ENCODE measurements at regions not wholly inside any gene's neighbourhood (a gene's known extent, or its start where the extent isn't known, plus 50 kb on each side); places are given as distances from the start of the nearest gene placed in this dataset.
"Not testable (repeated sequence)": the region's sequence is repeated elsewhere in the genome, so short reads cannot be mapped to it uniquely, and the experiment has no call there.

DNA sequence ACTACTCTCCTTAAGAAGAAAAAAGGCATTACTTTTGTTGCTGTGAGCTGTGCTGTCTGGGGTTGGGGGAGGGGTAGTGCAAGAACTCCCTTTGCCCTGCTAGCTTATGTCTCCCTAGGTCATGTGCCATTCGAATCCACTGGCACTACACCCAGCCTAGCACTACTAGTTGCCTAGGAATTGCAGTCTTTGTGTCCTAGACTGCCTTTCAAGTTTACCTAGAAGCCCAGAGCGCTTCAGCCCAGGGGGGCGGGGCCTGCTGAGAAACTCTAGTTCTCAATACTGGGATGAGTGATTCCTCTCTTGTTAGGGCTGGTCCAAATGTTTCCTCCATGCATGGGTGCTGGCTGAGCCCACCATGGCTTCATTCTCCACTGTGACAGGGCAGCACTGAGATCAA lies 1011.5 kb downstream of the PCDH19 start:
- no peak for DNase-seq

DNA sequence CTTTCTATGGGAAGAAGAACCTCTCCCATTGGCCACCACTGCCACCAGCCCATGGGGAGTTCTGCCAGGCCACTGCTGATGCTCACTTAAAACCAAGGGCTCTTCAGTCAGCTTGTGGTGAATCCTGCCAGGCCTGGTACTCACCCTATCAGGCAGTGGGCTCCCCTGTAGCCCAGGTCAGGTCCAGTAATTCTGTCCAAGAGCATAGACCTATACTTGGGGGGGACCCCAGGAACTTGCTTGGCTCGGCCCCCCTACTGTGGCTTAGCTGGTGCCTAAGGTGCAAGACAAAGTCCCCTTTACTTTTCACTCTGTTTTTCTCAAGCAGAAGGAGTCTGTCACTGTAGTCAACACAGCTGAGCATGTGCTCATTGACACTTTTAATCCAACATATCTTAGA lies 1012.2 kb downstream of the PCDH19 start:
- no peak for DNase-seq

DNA sequence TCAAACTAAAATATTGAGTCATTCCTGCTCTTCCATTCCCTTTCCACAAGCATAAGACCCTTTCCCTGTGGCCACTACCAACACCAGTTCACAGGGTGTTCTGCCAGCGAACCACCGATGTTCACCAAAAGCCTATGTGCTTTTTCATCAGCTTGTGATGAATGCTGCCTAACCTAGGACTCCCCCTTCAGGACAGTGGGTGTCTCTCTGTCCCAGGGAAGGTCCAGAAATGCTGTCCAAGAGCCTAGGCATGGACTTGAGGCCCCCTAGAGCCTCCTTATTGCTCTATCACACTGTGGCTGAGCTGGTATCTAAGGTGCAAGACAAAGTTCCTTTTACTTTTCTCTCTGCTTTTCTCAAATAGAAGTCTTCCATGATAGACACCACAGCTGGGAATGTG lies 1015.6 kb downstream of the PCDH19 start:
- no peak for DNase-seq

DNA sequence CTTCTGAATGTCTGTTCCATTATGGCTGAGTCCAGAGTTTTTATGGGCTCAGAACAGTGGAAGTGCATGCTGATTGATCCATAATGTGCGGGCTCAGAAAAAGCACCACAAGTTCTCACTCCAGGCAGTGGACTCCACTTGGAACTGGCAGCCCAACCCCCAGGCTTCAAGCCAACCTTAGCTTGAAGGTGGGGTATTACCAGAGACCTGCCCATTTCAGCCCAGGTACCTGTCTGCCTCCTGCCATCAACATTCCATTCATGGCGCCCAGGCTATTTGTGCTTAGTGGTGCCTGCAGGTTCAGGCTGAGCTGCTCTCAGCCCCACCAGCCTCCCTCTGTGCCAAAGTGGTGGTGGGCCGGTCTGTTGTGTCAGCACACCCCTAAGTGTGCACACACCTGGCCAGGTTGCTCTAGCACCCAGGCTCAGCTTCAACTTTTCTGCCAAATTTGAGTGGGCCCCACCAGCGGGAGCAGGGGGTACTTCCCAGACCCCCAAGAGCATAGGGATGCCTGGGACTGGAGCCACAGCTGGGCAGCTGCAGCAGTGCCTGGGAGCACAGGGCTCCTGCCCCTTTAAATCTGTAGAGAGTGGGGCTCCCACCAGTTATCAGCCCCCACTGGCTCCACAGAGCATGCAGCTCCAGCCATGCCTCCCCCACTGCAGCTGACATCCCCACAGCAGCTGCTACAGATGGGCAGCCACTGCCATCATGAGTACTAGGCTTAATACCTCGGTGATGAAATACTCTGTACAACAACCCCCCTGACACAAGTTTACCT lies 1025.3 kb downstream of the PCDH19 start:
- DNase-seq: no peak

DNA sequence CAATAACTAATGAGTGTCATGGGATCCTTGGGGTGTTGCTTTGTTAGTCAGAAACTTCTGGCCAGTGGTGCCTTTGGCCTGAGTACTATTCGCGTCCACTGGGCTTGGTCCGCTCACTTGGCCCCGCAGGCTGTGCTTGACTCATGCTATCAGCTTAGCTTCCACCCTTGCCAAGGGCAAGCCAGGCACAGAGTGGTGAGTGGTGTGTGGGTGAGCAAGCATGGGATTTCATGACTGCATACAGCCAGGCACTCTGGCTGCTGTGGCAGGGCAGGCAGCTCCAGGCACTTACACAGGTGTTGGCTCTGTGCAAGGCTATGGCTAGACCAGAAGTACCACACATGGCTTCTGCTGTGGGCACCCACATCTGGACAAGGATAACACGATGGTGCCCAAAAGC lies 1026.3 kb downstream of the PCDH19 start:
- DNase-seq: no peak

DNA sequence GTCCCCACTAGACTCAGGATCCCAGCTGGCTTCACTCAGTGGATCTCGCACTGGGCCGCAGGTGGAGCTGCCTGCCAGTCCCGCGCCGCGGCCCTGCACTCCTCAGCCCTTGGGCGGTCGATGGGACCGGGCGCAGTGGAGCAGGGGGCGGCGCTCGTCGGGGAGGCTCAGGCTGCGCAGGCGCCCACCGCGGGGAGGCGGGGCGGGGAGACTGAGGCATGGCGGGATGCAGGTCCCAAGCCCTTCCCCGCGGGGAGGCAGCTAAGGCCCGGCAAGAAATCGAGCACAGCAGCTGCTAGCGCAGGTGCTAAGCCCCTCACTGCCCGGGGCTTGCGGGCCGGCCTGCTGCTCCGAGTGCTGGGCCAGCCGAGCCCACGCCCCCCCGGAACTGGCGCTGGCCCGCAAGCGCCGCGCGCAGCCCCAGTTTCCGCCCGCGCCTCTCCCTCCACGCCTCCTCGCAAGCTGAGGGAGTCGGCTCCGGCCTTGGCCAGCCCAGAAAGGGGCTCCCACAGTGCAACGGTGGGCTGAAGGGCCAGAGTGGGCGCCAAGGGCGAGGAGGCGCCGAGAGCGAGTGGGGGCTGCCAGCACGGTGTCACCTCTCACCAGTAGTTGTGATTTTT lies 1038.0 kb downstream of the PCDH19 start:
- no peak for DNase-seq

DNA sequence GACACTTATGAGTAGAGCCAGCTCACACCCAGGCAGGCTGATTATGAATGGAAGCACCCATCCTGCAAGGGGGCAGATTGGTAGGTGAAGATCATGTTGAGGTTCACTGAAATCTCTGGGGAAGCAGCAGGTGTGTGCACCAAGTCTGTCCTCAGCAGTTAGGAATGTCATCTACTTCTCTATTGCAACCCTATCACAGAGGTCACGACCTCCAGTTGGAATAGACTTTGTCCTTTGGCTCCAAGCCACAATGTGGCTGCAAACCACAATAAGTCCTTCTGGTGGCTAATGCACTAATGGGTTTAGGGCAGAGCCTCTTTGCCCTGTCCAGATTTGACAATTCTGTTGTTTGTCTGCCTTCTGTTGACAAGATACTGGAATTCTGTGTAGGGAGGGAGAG lies 1056.7 kb downstream of the PCDH19 start:
- DNase-seq: no peak

DNA sequence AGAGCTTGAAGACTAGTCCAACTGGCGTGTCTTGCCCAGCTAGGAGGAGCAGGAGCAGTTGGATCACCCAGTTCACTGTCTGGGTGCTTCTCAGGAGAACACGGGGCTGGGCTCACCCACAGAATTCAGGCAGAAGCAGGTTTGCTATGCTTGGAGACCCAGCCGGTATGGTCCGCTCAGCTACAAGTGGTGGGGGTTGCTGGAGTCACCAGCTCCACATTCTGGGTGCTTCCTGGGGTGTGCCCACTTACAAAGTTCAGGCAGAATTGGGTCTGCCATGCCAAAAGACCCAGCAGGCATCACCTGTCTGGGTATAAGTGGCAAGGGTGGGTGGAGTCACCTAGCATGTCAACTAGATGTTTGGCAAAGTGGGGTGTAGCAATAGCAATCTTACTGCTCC lies 1061.8 kb downstream of the PCDH19 start:
- no peak for DNase-seq

DNA sequence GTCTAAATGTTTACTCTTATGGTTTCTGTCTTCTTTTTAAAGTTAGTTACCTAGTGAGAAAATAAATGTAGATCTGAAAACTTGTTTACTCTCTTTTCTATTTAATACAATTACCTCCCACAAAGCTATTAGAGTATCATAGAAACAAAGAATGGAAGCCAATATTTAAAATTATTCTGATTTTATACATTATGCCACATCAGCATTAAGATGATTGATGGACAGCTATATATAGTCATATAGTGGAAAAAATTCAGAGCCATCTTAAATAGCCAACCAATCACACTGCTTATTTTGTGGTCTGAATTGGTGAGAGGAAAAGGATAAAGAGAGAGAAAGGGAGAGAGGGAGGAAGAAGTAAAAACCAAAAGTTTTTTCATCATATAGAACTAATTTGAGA lies 1101.8 kb downstream of the PCDH19 start:
- DNase-seq: no peak

DNA sequence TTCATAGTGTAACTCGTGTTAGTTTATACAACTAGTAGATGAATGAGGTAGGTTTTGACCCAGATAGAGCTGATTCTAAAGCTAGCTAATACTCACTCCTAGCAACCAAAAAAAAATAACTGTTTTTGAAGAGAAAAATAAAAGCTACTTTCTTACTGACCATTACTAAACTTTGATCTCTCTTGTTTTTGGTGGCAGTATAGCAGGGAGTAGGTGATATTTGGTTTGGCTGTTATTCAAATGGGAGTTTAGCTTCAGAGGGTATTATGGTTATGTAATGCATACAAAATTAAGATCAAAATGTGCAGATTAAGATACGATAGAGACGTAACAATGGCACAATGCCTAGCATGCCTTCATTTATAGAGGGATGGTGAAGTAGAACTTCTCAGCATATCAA lies 1104.5 kb downstream of the PCDH19 start:
- DNase-seq: no peak

DNA sequence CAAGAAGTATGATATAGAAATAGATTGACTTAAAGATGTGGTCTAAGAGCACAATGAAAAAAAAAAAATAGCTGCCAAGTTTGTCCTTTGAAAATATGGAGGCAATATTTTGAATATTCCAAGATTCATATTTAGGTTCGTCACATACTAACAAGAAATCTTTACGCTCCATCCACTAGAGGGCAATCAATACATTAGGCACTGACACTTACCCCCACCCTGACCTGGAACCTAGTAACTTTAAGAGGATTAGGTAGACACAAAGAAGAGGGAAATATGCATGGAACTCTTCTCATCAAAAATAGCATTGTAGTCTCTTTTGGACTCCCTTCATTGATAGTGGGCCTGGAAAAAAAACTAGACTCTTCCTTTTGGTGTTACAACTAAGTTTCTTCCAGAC lies 1108.1 kb downstream of the PCDH19 start:
- DNase-seq: no peak

DNA sequence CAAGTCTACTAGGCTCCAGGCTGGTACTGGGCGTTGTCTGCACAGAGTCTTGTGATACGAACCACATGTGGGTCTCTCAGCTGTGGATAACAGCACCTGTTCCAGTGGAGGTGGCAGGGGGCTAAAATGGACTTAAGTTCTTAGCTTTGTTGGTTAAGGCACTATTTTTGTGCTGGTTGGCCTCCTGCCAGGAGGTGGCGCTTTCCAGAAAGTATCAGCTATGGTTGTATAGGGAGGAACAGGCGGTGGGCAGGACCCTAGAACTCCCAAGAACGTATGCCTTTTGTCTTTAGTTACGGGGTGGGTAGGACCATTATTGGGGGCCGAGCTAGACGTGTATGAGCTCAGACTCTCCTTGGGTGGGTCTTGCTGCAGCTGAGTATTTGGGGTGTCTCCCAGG lies 1138.4 kb downstream of the PCDH19 start:
- DNase-seq: no peak

DNA sequence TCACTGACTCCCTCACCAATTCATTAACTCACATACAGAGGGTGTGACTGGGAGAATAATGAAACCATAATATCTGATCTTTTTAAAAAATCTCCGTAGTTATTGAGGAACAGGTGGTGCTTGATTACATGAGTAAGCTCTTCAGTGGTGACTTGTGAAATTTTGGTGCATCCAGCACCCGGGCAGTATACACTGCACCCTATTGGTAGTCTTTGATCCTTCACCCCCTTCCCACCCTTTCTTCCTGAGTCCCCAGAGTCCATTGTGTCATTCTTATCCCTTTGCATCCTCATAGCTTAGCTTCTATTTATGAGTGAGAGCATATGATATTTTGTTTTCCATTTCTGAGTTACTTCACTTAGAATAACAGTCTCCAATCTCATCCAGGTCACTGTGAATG lies 1143.8 kb downstream of the PCDH19 start:
- DNase-seq: no peak

DNA sequence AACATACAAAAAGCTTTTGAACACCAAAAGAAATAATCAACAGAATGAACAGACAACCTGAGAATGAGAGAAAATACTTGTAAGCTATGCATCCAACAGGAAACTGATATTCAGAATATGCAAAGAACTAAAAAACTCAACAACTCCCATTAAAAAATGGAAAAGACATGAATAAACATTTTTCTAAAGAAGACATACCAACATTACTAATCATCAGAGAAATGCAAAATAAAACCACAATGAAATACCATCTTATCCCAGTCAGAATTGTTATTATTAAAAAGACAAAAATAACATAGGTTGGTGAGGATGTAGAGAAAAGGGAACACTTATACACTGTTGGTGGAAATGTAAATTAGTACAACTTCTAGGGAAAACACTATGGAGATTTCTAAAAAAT lies 1161.9 kb downstream of the PCDH19 start:
- DNase-seq: no peak

DNA sequence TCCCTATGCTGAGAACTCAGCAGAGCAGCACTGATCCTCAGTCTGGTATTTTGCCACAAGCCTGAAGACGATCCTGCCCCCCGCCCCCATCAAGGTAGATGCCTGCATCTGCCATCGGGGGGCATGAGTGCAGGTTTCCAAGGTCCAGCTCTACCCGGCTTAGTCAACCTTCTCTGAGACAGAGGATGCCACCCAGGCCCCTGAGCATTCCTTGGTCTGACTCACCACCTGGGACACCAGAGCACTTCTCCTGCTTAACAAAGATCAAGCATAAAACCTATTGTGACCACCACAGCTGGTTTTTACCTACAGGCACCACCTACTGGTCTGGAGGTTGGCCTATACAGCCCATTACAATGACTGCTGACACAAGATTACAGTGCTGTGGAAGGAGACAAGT lies 1168.1 kb downstream of the PCDH19 start:
- no peak for DNase-seq

DNA sequence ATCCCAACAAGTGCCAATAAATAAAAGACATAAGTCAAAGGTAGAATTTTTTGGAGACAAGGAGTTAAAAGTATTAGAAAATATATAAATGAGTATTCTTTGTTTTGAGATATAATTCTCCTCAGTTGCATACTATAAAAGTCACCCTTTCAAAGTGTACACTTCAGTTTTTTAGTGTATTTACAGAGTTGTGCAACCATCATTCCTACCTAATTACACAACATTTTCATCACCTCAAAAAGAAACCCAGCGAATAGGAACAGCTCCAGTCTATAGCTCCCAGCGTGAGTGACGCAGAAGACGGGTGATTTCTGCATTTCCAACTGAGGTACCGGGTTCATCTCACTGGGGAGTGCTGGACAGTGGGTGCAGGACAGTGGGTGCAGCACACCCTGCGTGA lies 1175.7 kb downstream of the PCDH19 start:
- not testable (repeated sequence) for DNase-seq

DNA sequence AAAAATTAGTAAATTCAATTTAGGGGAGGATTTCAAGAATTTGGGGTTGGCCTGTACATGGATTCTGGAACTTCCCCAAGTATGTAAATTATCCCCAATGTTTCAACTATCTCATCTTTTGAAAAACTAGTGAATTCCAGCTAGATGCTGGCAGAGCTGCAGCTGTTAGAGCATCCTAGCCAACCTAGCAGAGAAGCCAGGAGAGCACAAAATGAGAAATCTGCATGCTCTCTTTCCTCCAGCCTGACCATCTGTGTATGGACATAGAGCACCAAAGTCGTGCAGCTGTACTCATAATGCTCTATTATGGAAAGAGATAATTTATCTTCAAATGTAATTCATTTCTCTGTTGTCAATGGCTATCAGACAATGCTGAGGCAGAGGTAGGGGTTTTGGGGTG lies 1217.7 kb downstream of the PCDH19 start:
- DNase-seq: peak; percentile 13

DNA sequence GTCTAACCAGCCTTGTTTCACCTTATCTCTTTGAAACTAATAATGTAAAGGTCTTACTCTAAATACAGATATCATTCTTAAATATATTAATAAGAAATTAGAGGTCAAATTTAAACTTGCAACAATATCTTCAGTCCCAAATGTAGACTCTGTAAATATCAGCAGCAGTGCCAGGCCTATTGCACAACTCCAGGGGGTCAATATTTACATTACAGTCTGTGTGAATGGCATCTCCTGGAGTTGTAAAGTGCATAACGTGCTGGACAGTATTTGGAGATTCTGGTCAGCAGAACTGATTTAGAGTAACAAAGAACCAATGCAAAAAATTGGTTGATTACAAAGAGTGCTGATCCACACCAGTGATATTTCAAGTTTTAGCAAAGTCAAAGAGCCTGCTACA lies 1225.9 kb downstream of the PCDH19 start:
- no peak for DNase-seq

DNA sequence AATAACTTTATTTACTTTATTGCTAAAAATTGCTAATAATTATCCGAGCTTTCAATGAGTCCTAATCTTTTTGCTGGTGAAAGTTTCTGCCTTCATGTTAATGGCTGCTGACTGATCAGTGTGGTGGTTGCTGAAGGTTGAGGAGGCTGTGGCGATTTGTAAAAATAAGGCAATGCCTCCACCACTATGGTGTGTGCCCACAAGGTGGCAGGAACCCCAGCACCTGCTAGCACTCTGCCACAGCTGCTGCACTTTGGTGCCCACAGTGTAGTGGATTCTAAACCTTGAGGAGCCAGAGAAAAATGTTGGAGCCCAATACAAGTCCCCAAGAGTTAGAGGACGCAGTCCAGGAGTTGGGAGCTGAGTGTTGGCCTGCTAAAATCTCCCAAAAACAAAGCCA lies 1237.1 kb downstream of the PCDH19 start:
- DNase-seq: no peak

DNA sequence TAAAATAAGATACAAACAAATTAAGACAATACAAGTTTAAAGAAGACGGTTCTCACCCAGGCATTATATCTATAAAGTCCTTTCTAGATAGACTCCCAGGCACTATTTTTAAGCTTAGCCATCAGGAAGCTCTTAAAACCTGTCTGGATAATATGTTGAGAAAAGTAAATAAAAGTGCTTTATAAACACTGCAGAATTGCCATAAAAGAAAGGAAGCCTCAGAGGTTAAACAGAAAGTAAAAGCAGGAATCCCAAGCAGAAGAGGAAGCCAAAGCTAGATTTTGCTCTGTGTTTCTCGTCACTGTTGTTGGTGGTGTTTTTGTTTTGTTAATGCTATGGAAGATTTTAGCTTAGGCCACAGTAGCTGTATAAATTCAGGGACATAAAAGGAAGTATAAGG lies 1267.3 kb downstream of the PCDH19 start:
- DNase-seq: no peak

DNA sequence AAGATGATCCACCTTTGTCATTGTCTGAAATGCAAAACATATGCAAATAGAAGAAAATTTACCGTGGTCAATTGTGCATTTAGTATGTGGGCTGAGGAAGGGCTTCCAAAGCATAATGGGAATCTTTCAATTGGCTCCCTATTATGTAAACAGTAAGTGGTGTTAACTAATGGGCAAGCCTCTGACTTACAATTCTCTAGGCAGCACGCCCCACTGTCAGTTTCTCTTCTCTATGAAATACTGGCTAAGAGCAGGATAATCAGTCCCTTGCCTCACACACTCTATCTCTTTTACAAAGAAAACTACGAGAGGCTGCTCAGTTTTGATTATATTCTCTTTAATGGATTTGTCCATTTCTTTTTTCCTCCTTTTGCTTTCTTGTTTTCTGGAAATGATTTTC lies 1272.6 kb downstream of the PCDH19 start:
- no peak for DNase-seq

DNA sequence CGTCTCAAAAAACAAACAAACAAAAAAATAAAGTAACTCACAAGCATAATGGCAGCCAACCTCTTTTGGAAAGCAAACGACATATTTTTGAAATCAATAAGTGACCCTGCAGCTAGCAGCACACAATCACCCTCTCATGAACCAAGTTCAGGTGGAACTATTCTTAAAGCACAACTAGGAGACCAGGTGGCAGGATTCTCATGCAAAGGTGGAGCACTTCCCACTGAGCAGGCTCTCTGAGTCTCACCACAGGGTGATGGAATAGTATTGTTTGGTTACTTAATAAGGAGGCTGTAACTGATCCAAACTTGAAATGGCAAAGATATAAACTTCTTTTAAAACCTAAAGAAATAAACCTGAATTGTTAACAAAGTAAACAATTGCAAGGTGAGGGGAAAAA lies 1293.1 kb downstream of the PCDH19 start:
- no peak for DNase-seq

DNA sequence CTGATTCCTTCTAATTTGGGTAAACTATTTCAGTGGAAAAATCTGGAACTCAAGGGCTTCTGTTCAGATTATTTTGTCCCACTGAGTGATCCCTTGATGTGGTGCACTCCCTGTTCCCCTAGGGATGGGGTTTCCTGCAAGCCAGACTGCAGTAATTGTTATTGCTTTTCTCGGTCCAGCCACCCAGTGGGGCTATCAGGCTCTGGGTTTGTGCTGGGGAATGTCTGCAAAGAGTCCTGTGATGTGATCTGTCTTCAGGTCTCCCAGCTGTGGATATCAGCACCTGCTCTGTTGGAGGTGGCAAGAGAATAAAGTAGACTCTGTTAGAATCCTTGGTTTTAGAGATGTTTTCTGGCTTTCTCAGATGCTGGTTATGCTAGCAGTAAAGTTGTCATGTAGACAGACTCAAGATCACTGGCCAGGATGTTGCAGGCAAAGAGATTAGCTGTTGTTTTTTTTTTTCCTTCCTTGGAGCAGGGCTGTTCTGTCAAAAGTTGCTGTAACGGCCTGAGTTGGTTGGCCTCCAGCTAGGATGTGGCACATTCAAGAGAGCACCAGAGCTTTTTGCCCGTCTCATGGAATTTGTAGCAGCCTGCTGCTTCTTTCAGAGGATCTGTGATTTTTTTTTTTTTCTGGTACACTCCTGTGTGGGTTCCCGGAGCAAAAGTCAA lies 1314.0 kb downstream of the PCDH19 start:
- no peak for DNase-seq

All from muscle of arm (tissue), 1 donor.